ENCODE measurements at regions not wholly inside any gene's neighbourhood (a gene's known extent, or its start where the extent isn't known, plus 50 kb on each side); places are given as distances from the start of the nearest gene placed in this dataset.

DNA sequence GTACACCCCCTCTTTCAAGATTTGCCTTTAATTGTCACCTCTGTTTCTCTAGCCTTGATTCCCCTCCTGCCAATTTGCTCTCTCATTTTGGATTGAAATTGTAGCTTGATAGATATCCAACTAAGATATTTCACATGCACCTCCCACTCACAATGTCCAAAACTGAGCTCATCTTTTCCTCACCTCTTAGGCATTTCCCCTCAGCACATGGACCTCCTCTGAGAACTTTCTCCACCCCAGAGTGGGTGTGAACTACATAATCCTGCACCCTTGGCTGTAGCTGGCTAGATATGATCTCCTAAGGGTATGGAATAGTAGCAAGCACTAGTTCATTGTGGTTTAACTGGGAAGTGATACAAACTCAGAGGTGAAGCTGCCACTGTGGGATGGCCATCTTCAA is 91.5 kb upstream of the SESN3 start:
- DNase-seq (ENCODE audit: low read depth, low spot score), result no peak

GRCh38 chr11:95318498-95318897 is 87.5 kb upstream of the SESN3 start:
- no peak for DNase-seq (ENCODE audit: low read depth, low spot score)

- no peak for DNase-seq (ENCODE audit: low read depth, low spot score)
Observed at GRCh38 chr11:95308512-95309035, 77.6 kb upstream of the SESN3 start.

DNA sequence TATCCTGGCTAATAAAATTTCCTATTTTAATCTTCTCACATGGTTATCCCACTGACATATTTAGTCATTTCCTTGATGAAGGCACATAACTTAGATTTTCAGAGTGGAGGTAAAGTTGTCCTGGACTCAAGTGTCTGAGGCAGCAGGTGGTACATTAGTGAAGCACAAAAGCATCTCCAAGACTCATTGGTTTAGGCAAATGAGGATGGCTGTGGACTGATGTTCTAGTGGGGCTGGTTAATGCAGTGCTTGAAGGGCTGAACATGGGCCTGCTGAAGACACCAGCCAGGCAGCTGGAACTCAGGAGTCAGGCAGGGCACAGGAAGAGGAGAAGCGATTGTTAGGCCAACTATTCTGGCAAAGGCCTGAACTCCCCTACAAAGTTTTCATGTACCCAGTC is 76.3 kb upstream of the SESN3 start:
- no peak for DNase-seq (ENCODE audit: low read depth, low spot score)

DNA sequence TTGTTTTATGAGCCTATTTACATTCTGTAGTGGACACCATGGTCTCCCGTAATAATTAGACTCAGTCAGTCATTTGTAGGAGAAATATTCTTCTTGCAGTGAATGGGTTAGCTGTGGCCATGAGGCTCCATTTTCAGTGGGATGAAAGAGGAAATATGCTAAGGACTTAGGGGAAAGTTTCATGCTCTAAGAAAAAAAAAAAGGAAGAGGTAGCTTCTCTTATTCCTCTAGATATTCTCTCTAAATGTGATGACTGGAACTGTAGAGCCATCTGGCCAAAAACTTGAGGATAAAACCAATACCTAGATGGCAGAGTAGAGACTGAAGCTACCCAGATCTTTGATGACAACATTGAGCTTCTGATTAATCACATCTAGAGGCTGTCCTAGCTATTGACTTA is 75.8 kb upstream of the SESN3 start:
- no peak for DNase-seq (ENCODE audit: low read depth, low spot score)

- DNase-seq (ENCODE audit: low read depth, low spot score), result no peak
Observed at GRCh38 chr11:95306123-95306522, 75.1 kb upstream of the SESN3 start.

GRCh38 chr11:95305705-95306104 is 74.7 kb upstream of the SESN3 start:
- DNase-seq (ENCODE audit: low read depth, low spot score), result no peak

DNA sequence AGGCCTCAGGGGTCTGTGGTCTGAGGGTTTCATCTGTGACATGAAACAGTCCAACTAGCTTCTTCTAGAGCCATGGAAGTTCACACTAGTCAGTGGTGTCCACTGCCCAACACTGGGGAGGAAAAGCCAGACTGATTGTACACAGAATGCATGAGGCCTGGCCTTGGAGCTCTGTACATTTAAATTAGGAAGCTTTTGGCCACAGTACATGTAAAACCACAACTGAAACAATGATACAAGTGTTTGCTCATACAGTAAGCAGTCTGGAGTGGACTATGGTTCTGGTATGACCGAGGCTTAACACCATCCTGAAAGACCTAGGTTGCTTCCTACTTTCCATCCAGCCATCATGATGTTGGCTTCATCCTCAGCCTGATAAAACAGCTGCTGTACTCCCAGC is 73.8 kb upstream of the SESN3 start:
- no peak for DNase-seq (ENCODE audit: low read depth, low spot score)

GRCh38 chr11:95302211-95302610 is 71.2 kb upstream of the SESN3 start:
- DNase-seq (ENCODE audit: low read depth, low spot score), result no peak

DNA sequence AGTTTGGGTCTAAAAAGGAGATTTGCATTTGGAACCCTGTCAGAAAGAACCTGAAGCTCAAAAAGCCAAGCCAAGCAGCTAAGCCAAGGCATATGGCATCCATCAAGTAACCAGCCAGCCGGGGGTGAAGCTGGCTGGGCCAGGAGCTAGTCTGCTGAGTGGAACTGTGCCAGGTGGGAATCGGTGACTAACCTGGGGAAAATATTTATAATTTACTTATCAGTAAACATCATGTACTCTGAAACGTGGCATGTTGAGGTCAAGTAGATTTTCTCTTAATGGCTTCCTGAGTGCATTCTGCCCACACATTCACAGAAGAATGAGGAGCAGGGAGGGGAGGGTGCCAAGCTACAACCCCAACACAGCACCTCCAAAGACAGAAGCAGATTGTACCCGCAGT is 70.5 kb upstream of the SESN3 start:
- DNase-seq (ENCODE audit: low read depth, low spot score), result no peak

GRCh38 chr11:95299078-95299679 is 68.2 kb upstream of the SESN3 start:
- DNase-seq (ENCODE audit: low read depth, low spot score), result no peak

DNA sequence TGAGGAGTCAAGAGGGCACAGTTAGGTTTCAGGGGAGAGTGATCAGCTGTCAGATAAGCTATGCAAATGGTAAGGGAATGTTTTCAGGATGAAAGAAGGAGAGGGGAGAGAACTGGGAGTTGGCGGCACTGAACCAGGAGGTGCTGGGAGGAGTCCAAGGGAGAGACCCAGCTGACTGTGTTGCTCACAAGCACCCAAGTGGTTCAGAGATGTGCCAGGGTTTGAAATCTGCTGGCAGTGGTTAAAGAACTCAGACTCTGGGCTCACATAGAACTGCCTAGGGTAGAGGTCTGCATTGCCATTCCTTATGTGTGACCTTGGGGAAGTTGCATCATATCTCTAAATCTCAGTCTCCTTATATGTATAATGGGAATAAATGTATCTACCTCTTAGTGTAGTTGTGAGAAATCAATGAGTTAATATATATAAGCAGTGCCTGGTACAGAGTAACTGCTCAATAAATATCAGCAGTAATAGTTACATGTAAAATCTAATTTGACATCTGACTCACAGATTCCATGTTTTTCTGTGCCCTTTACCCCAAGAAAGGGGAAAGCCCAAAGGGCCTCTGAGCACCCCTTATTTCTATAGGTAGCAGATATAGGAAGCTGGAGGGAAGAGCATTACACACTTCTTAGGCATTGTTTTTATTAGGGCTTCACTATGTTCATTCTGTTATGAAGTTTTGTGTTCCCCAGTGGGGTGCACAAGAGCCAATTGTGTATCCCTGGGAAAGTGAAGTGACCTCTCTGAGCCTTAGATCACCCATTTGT is 66.9 kb upstream of the SESN3 start:
- DNase-seq (ENCODE audit: low read depth, low spot score), result no peak

GRCh38 chr11:95296621-95297025 is 65.6 kb upstream of the SESN3 start:
- DNase-seq (ENCODE audit: low read depth, low spot score), result no peak

DNA sequence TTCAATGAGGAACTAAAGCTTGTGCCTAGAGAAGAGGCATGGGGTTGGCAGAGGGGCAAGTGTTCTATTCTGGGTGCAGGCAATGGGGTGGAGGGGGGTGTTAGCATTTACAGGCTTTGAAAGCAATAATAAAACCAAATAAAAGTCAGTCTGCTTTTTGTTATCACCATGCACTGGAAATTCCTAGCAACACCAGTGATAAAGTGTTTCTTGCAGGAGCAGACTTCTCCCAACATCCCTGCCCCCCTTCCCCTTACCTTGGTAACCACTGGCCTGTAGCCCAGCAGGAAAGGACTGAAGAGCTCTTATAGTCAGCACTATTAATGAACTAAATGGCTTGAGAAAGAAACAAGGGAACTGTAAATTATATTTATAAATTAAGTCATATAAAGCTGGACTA is 65.2 kb upstream of the SESN3 start:
- no peak for DNase-seq (ENCODE audit: low read depth, low spot score)

- no peak for DNase-seq (ENCODE audit: low read depth, low spot score)
Observed at GRCh38 chr11:95295382-95296149, 64.6 kb upstream of the SESN3 start.

DNA sequence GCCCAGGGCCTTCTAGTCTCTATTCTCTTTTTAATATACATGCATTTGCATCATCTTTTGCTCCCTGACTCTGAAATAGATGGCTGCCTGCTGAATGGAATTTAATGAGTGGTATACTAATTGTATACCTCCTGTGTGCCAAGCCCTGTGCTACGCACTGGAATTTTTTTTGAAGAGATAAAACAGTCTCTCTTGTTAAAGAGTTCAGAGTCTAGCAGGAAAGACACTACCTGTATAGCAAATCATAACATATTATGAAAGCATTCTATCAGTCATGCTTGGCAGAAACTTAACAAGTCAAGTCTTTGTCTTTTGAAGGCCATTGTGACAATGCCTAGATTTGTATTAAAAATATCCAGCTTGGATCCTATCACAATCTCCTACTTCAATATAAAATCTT is 63.7 kb upstream of the SESN3 start:
- no peak for DNase-seq (ENCODE audit: low read depth, low spot score)

GRCh38 chr11:95293116-95293515 is 62.1 kb upstream of the SESN3 start:
- no peak for DNase-seq (ENCODE audit: low read depth, low spot score)

DNA sequence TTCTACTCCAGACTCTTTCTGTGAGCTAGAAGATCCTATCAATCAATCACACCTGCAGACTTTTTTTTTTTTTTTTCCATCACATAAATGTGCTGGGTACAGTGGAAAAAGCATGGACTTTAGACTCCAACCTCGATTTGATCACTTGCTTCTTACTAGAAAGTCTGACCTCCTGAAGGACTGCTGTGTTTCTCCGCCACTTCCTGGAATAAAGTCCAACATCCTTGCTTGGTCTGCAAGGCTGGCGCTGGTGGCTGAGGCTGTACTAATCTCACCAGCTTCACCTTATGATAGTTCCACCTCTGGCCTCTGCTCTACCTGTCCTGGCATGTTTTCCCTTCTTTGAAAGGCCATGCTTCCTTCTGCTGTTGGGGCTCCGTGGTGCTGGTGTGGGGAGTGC is 60.9 kb upstream of the SESN3 start:
- DNase-seq (ENCODE audit: low read depth, low spot score), result no peak

DNA sequence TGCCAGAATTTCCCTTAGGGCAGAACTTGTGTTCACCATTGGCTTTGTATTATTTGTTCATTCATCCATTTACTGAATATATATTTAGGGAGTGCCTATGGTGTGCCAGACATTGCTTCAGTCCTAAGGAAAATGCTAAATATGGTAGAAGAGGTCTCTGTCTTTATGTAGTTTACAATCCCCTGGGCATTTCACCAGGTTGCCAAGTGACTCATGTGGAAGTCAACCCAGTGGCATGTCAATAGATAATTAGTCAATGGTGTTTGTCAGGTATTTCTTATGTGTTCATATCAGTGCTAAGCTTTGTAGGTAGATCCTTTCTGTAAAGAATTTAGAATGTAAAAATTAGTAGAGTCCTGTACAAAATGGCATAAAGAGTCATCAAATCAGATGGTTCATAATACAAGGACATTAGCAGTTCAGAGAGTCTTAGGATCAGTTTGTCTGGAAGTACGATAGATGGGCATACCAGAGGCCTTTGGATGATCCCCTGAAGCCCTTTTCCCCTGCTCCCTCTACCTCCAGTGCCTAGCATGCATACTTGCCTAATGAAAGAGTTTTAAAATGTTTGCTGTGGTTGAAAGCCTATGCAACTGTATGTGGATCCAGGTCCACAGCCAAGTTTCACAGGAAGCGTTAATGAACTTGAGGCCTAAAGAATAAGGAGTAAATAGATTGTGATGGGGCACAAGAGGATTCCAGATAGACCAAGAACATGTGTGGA is 58.5 kb upstream of the SESN3 start:
- no peak for DNase-seq (ENCODE audit: low read depth, low spot score)

- DNase-seq (ENCODE audit: low read depth, low spot score), result no peak
Observed at GRCh38 chr11:95284057-95285052, 53.4 kb upstream of the SESN3 start.

GRCh38 chr11:95283650-95284049 is 52.6 kb upstream of the SESN3 start:
- DNase-seq (ENCODE audit: low read depth, low spot score), result no peak
